Astrocyte (in vitro differentiated cells and primary cell): ENCODE measurements at regions not wholly inside any gene's neighbourhood (a gene's known extent, or its start where the extent isn't known, plus 50 kb on each side); places are given as distances from the start of the nearest gene placed in this dataset.

Source experiments
- EZH2 ChIP-seq: IDR thresholded peaks from 2 replicates; pipeline ENCODE4 v1.6.1; 2012; ENCODE audit warnings: mild to moderate bottlenecking, low read length, inconsistent platforms; ENCODE audit not compliant: insufficient read depth
- TF ChIP-seq, protein P1 (sequence below): IDR thresholded peaks from 2 replicates; pipeline ENCODE4 v1.5.1; 2011; ENCODE audit warnings: low read depth, mild to moderate bottlenecking, inconsistent platforms, low read length, moderate library complexity; ENCODE audit not compliant: insufficient read depth

- TF ChIP-seq, protein P1, sequence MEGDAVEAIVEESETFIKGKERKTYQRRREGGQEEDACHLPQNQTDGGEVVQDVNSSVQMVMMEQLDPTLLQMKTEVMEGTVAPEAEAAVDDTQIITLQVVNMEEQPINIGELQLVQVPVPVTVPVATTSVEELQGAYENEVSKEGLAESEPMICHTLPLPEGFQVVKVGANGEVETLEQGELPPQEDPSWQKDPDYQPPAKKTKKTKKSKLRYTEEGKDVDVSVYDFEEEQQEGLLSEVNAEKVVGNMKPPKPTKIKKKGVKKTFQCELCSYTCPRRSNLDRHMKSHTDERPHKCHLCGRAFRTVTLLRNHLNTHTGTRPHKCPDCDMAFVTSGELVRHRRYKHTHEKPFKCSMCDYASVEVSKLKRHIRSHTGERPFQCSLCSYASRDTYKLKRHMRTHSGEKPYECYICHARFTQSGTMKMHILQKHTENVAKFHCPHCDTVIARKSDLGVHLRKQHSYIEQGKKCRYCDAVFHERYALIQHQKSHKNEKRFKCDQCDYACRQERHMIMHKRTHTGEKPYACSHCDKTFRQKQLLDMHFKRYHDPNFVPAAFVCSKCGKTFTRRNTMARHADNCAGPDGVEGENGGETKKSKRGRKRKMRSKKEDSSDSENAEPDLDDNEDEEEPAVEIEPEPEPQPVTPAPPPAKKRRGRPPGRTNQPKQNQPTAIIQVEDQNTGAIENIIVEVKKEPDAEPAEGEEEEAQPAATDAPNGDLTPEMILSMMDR = no peak
- TF ChIP-seq EZH2 = no peak
Measured at GRCh38 chr5:109945723-109946480, 256.2 kb downstream of the MAN2A1 start.
